DMS114 treated with DMSO at 0.1 percent for 48 hours (cell line): ENCODE measurements at regions not wholly inside any gene's neighbourhood (a gene's known extent, or its start where the extent isn't known, plus 50 kb on each side); places are given as distances from the start of the nearest gene placed in this dataset.

Source experiments
- DNase-seq: peaks from one replicate; lab custom pipeline; 2025; ENCODE audit not compliant: unreplicated experiment; lab: John Stamatoyannopoulos, UW

DNA sequence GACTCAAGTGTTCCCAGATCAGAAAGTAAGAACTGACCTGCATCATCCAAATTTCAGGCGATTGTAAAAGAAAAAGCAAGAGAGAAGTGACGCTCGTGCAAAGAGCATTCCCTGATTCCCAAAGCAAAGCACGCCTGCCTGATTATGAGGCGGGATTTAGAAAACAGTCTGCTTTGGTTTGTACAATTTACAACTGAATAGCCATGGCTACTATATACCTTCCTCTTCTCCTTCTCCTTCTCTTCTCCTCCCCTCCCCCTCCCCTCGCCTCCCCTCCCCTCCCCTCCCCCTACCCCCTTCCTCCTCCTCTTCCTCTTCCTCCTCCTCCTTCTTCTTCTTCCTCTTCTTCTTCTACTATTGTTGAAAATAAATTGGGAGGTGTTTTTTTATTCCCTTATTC, 782.9 kb downstream of the GALR1 start:
- no peak for DNase-seq

- DNase-seq = no peak
Measured at GRCh38 chr18:78034755-78035154, 785.1 kb downstream of the GALR1 start.

DNA sequence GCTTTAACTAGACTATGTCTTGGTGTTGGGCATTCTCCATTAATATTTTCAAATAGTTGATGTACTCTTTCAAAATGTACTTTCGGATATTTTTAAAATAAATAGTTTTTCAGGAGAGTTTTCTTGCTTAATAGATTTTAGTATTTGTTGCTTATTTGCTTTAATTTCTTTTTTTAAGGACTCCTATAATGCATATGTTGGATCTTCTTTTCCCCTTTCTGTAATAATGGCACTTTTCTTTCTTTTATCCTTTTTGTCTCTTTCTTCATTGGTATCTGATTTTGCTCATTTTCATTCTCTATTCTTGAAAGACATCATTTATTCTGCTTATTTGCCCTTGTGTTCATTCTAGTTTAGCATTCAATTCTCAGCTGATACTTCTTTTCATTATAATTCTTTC, 791.6 kb downstream of the GALR1 start:
- DNase-seq = no peak

DNA sequence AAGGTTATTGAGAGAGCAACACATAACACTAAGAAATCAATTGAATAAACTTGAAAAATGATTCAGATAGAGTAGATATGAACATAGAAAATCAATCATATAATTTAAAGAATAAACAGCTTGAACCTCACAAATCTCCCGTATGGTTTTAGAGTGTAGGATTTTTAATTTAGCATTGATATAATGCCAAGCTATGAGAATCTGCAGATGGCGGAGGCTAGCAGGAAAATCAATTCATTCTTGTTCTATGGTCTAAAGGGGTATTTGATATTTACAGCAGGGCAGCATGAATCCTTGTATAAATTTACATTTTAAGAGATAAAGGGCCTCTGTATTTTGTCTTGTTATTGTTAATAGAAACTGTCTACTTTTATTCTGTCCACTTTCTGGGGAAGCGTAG, 797.0 kb downstream of the GALR1 start:
- no peak for DNase-seq

DNA sequence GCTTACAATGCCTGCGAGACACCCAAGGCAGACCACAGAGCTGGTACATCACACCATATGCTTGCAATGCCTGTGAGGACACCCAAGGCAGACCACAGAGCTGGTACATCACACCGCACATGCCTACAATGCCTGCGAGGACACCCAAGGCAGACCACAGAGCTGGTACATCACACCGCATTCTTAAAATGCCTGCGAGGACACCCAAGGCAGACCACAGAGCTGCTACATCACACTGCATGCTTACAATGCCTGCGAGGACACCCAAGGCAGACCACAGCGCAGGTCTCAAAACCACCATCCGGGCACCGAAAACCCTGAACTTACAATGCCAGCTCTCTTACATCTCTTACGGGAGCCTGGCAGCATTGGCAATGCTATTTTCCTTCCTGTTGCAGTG, 799.6 kb downstream of the GALR1 start:
- no peak for DNase-seq

DNA sequence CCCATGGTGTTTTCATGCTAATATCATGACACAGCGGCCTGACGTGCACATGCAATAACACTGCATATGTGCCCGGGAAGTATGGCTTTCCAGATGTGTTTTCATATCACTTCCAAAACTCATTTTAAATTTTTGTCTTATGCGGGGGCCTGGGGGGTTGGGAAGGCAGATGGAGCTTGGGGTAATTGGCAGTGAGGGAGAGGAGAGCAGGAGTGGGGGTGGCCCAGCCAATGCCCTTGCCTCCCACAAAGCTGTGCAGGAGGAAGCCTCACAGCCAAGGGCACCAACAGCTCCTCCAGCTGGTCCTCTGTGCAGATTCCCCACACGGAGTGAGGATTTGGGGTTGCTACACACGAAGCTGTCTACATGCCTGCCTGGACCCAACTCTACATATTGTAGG, 805.2 kb downstream of the GALR1 start:
- DNase-seq = no peak

- no peak for DNase-seq
Measured at GRCh38 chr18:78056011-78056410, 806.4 kb downstream of the GALR1 start.

GRCh38 chr18:78069784-78070664, 820.4 kb downstream of the GALR1 start:
- DNase-seq = no peak

GRCh38 chr18:78071166-78071710, 821.6 kb downstream of the GALR1 start:
- DNase-seq = no peak

DNA sequence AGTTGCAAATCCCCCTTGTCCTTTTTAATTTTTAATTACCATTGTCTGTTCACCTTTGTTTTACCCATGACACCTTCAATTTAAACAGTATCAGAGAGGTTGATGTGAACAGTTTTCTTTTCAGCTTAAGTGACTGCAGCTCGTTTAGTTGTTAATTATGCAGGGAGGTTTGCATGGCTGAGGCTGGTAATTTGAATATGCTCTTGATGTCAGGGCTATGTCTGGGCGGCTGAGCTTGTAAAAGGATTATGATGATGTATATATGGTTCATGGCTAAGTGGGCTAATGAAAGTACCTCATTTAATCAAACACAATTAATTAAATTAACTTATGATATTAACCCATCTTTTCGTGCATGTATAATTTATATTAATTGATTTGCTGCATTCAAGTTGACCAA, 822.1 kb downstream of the GALR1 start:
- DNase-seq = no peak

DNA sequence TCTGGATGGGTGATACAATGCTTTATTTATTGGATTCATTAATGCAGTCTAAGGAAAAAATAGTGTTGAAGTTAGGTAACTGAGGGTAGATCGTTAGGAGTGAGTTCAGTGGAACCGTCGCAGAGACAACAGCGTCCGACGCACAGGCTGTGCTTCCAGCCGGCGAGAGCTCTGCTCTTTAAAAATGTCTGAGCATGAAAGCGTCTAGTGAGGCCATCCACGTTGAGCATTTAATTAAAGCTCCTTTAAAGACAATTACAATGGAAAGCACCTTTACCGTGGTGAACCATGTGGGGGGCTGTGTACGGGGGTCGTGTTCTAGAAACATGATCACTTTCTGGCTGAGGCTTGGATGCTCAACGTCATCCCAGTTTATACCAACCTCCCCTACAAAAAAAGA, 822.7 kb downstream of the GALR1 start:
- no peak for DNase-seq

GRCh38 chr18:78073275-78073674, 823.6 kb downstream of the GALR1 start:
- DNase-seq = peak; percentile 11

- peak; percentile 1 for DNase-seq
Measured at GRCh38 chr18:78074400-78075020, 824.9 kb downstream of the GALR1 start.

- DNase-seq = no peak
Measured at GRCh38 chr18:78080081-78080480, 830.4 kb downstream of the GALR1 start.

DNA sequence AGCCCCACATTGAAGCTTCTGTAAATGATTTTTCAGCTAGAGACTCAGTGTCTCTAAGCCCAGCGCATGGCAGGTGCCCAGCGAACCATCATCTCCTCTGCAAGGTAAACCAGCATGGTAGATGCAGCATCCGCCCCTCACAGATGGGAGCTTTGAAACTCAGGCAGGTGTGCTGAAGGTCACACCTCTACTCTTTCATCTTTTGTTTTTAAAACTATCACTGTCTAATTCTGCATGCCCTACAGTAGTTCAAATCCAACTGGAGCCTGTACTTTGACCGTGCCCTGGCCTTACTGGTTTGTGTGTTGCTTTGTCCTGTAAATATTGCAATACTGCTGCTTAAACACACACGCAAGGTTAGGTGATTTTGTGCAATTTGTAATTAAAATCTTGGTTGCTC, 831.1 kb downstream of the GALR1 start:
- DNase-seq = no peak

- DNase-seq = no peak
Measured at GRCh38 chr18:78082816-78083215, 833.2 kb downstream of the GALR1 start.

DNA sequence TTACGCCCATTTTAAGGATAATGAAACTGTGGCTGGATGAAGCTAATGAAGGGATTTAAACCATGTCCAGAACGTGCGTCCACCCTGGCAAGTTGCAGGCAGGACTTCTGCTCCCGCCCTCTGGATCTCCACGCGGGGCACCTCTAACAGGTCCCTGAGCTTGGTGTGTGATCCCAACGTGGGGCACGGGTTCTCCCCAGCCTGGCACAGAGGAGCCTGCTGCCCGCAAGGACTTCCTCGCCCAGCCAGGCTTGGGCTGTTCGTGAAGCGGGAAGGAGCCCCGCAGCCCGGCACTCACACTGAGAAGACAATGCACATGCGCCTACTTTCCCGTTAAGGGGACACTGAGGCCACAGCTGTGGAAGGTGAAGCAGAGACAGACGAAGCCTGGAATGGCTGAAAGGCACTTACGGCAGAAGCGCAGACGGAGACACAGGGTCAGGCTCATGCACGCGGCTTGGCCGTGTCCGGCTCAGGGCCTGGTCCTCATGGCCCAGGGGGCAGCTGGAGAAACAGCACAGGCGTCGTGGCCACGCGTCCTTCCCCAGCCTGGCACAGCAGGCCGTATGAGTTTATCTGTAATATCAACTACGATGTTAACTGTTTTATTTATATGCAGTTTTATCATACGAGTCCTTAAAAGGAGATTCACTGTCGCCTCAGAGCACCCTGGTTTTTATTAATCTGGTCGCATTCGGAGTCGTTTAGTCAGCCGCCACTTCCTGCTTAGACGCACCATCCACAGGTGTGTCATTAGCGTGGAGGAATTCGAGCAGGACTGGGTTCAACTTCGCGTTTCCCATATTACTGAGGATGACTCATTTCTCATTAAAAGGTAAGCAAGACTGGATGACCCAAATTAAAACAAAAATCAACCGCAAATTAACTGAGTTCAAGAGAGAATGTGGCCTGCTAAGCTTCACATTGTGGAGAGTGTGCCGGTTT, 835.9 kb downstream of the GALR1 start:
- no peak for DNase-seq

DNA sequence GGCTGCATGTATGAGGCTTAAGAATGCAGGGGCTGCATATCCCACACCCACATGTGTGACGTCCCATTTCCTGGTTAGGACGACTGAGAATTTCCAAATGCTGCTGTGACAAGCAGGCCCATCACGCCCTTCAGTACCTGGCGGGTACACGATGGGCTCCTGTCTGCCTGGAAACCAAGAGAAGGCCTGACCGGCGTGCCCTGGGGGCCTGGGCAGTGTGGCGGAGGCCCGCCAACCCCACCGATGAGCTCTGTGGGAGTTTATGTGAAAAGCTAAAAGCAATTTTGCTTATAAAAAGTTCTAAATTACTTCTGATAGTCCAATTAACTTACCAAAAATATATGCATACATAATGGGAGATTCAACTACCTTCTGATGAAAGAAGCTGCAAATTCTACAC, 837.3 kb downstream of the GALR1 start:
- no peak for DNase-seq

- DNase-seq = no peak
Measured at GRCh38 chr18:78087338-78087737, 837.7 kb downstream of the GALR1 start.

GRCh38 chr18:78090584-78090983, 840.9 kb downstream of the GALR1 start:
- DNase-seq = no peak

- no peak for DNase-seq
Measured at GRCh38 chr18:78092901-78093300, 843.3 kb downstream of the GALR1 start.
